ENCODE measurements at regions not wholly inside any gene's neighbourhood (a gene's known extent, or its start where the extent isn't known, plus 50 kb on each side); places are given as distances from the start of the nearest gene placed in this dataset.
"Not testable (repeated sequence)": the region's sequence is repeated elsewhere in the genome, so short reads cannot be mapped to it uniquely, and the experiment has no call there.

GRCh38 chr1:149220463-149221074, 117.2 kb upstream of the NBPF9 start:
- not testable (repeated sequence) for TF ChIP-seq CTCF (IDR thresholded peaks at IDR 0.05); EZH2 (IDR thresholded peaks at IDR 0.05; ENCODE audit: borderline replicate concordance, insufficient read depth, low read depth, low read length, poor library complexity, severe bottlenecking)

Measured in B cell (primary cell).